A549 (cell line): ENCODE measurements at regions not wholly inside any gene's neighbourhood (a gene's known extent, or its start where the extent isn't known, plus 50 kb on each side); places are given as distances from the start of the nearest gene placed in this dataset.

ENCODE experiments used
- ATOH8 ChIP-seq: fragments of 250-450 bp; sonication (Bioruptor Pico); IDR thresholded peaks from 2 replicates; pipeline ENCODE4 v1.5.0; 2020; ENCODE audit warnings: low read depth, mild to moderate bottlenecking, moderate library complexity
- CTCF ChIP-seq: fragments of >200 bp; sonication (Bioruptor Twin); formaldehyde crosslinking; IDR thresholded peaks from 3 replicates; pipeline ENCODE4 v1.5.1; 2016
- JUNB ChIP-seq: fragments of >200 bp; sonication (Bioruptor Twin); formaldehyde crosslinking; IDR thresholded peaks from 2 replicates; pipeline ENCODE4 v1.6.1; 2016

GRCh38 chr2:2742726-2743125, 411.7 kb upstream of the MYT1L start:
- TF ChIP-seq ATOH8: no peak
- TF ChIP-seq CTCF: no peak
- TF ChIP-seq JUNB: no peak
